ENCODE measurements at regions not wholly inside any gene's neighbourhood (a gene's known extent, or its start where the extent isn't known, plus 50 kb on each side); places are given as distances from the start of the nearest gene placed in this dataset.

DNA sequence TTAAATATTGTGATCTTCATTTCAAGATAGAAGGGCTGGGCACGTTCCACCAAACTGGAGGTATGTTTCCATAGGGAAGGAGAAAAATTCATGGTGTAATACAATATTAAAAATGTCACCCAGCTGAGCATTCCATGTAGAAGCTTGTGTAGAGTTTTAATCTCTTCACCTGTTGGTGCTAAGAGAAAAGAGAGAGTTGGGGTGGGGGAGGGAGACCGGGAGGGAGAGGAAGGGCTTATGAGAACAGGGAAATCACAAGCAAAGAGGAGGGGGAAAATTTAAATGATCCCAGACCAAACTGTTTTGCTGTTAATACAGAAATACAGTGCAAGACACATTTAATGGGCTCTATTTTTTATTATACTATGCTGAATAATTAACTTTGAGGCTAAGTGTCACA is 345.8 kb downstream of the ZNF536 start:
- Mint-ChIP-seq H3K27ac (no peak overlapping the region), H3K27me3 (ENCODE audit: insufficient read depth, low read depth) (peaks cover 14% of the 10 kb centered on the region), H3K4me3 (no peak overlapping the region), H3K9me3 (no peaks in the 10 kb centered on the region), H3K4me1 (peaks cover 21% of the 10 kb centered on the region), H3K36me3 (no peaks in the 10 kb centered on the region)
- Histone ChIP-seq H2AFZ (replicated peaks) (no peak overlapping the region), H3K27ac (no peak overlapping the region), H3K36me3 (no peaks in the 10 kb centered on the region), H3K4me1 (peaks cover 7% of the 10 kb centered on the region), H3K9ac (no peak overlapping the region), H3K4me3 (no peak overlapping the region), H3K4me2 (no peak overlapping the region), H3K9me3 (ENCODE audit: low read depth) (no peaks in the 10 kb centered on the region), H3F3A (ENCODE audit: low read depth) (no peaks in the 10 kb centered on the region), H3K79me2 (ENCODE audit: low read depth) (no peaks in the 10 kb centered on the region), H4K20me1 (ENCODE audit: low read depth) (no peaks in the 10 kb centered on the region), H3K27me3 (peaks cover 24% of the 10 kb centered on the region)
- DNase-seq (ENCODE audit: low spot score), result no peak
- TF ChIP-seq EZH2phosphoT487 (IDR thresholded peaks at IDR 0.05) (no peak), EZH2 (IDR thresholded peaks at IDR 0.05) (no peak)
- TF ChIP-seq, protein P1, sequence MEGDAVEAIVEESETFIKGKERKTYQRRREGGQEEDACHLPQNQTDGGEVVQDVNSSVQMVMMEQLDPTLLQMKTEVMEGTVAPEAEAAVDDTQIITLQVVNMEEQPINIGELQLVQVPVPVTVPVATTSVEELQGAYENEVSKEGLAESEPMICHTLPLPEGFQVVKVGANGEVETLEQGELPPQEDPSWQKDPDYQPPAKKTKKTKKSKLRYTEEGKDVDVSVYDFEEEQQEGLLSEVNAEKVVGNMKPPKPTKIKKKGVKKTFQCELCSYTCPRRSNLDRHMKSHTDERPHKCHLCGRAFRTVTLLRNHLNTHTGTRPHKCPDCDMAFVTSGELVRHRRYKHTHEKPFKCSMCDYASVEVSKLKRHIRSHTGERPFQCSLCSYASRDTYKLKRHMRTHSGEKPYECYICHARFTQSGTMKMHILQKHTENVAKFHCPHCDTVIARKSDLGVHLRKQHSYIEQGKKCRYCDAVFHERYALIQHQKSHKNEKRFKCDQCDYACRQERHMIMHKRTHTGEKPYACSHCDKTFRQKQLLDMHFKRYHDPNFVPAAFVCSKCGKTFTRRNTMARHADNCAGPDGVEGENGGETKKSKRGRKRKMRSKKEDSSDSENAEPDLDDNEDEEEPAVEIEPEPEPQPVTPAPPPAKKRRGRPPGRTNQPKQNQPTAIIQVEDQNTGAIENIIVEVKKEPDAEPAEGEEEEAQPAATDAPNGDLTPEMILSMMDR (IDR thresholded peaks at IDR 0.05), result no peak

DNA sequence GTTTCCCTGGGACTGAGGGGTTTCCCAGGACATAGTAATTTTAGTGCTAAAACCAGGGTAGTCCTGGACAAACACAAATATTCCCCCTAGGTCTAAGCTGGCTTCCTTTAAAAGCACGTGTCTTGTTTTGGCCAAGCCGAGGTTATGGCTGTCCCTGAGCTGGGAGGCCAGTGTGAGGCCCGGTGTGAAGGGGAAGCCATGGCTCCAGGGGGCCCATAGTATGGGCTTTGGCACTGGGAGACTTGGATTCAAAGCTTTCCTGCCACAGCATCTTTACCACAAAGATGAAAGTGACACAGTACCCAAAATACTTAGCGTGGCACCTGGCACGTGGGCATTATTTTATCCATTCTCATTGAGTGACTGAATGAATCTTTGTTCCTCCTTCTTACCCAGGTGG is 345.2 kb downstream of the ZNF536 start:
- H3K27ac Mint-ChIP-seq, result no peak overlapping the region
- H3K27me3 Mint-ChIP-seq (ENCODE audit: insufficient read depth, low read depth), result peaks cover 13% of the 10 kb centered on the region

GRCh38 chr19:30712431-30713337 is 340.5 kb downstream of the ZNF536 start:
- H3K27ac Mint-ChIP-seq, result no peak overlapping the region

More for the DNA sequence above, 345.2 kb downstream of the ZNF536 start:
- Histone ChIP-seq H3K4me2 (no peak overlapping the region), H4K20me1 (ENCODE audit: low read depth) (no peaks in the 10 kb centered on the region), H3K9ac (no peak overlapping the region), H3K4me1 (peaks cover 7% of the 10 kb centered on the region), H2AFZ (replicated peaks) (no peak overlapping the region), H3K36me3 (no peaks in the 10 kb centered on the region), H3F3A (ENCODE audit: low read depth) (no peaks in the 10 kb centered on the region), H3K79me2 (ENCODE audit: low read depth) (no peaks in the 10 kb centered on the region), H3K27ac (no peak overlapping the region), H3K4me3 (no peak overlapping the region), H3K27me3 (peaks cover 24% of the 10 kb centered on the region), H3K9me3 (ENCODE audit: low read depth) (no peaks in the 10 kb centered on the region)
- no peak overlapping the region for H3K4me3 Mint-ChIP-seq
- no peaks in the 10 kb centered on the region for H3K9me3 Mint-ChIP-seq
- H3K36me3 Mint-ChIP-seq, result no peaks in the 10 kb centered on the region
- DNase-seq (ENCODE audit: low spot score), result no peak
- peaks cover 21% of the 10 kb centered on the region for H3K4me1 Mint-ChIP-seq
- no peak for TF ChIP-seq EZH2phosphoT487 (IDR thresholded peaks at IDR 0.05)
- no peak for TF ChIP-seq EZH2 (IDR thresholded peaks at IDR 0.05)
- TF ChIP-seq, protein P1 (IDR thresholded peaks at IDR 0.05), result no peak

More at GRCh38 chr19:30712431-30713337, 340.5 kb downstream of the ZNF536 start:
- Histone ChIP-seq H3K27ac (no peak overlapping the region), H3K79me2 (ENCODE audit: low read depth) (no peaks in the 10 kb centered on the region), H3K9ac (no peak overlapping the region), H3F3A (ENCODE audit: low read depth) (no peaks in the 10 kb centered on the region), H3K4me3 (no peak overlapping the region), H4K20me1 (ENCODE audit: low read depth) (no peaks in the 10 kb centered on the region), H3K4me2 (no peak overlapping the region), H3K4me1 (peaks cover 10% of the 10 kb centered on the region), H2AFZ (replicated peaks) (no peak overlapping the region), H3K9me3 (ENCODE audit: low read depth) (no peaks in the 10 kb centered on the region), H3K27me3 (no peaks in the 10 kb centered on the region), H3K36me3 (no peaks in the 10 kb centered on the region)
- no peak for DNase-seq (ENCODE audit: low spot score)
- Mint-ChIP-seq H3K4me1 (peaks cover 24% of the 10 kb centered on the region), H3K9me3 (no peaks in the 10 kb centered on the region), H3K4me3 (no peak overlapping the region), H3K27me3 (ENCODE audit: insufficient read depth, low read depth) (peaks cover 6% of the 10 kb centered on the region), H3K36me3 (no peaks in the 10 kb centered on the region)
- TF ChIP-seq EZH2 (IDR thresholded peaks at IDR 0.05), result no peak
- TF ChIP-seq EZH2phosphoT487 (IDR thresholded peaks at IDR 0.05), result no peak
- TF ChIP-seq, protein P1 (IDR thresholded peaks at IDR 0.05), result no peak

All from neural progenitor cell (in vitro differentiated cells).